Stimulated activated effector memory CD8-positive, alpha-beta T cell treated with anti-CD3 and anti-CD28 coated beads, Interleukin-12 subunit alpha, Interleukin-12 subunit beta, amount 100 ng/mL, for 72 hours (primary cell): ENCODE measurements at regions not wholly inside any gene's neighbourhood (a gene's known extent, or its start where the extent isn't known, plus 50 kb on each side); places are given as distances from the start of the nearest gene placed in this dataset.
"Not testable (repeated sequence)": the region's sequence is repeated elsewhere in the genome, so short reads cannot be mapped to it uniquely, and the experiment has no call there.

Source experiments
- ATAC-seq: fragments of 150-1000 bp; cut with Tn5 transposase; 2 replicates; pipeline ENCODE4 v1.10.0; 2021
- DNase-seq, 2 donors: peaks; one replicate each; pipeline ENCODE4 v3.0.0; 2021 to 2022; ENCODE audit warnings: low spot score in 2 of 2
- H3K27ac Mint-ChIP-seq: one replicate; pipeline ENCODE4 v1.8.0; 2022; ENCODE audit warnings: mild to moderate bottlenecking, mixed read lengths
- H3K36me3 Mint-ChIP-seq: one replicate; pipeline ENCODE4 v1.8.0; 2022; ENCODE audit warnings: mild to moderate bottlenecking, mixed read lengths
- H3K4me1 Mint-ChIP-seq: one replicate; pipeline ENCODE4 v1.8.0; 2022; ENCODE audit warnings: mixed read lengths
- H3K4me3 Mint-ChIP-seq: one replicate; pipeline ENCODE4 v1.8.0; 2022; ENCODE audit warnings: mild to moderate bottlenecking, mixed read lengths
- H3K9me3 Mint-ChIP-seq: one replicate; pipeline ENCODE4 v1.8.0; 2022; ENCODE audit warnings: mixed read lengths

- ATAC-seq, result no peak
- no peaks in the 10 kb centered on the region for H3K36me3 Mint-ChIP-seq
- no peak overlapping the region for H3K4me3 Mint-ChIP-seq
- no peak overlapping the region for H3K27ac Mint-ChIP-seq
- no peaks in the 10 kb centered on the region for H3K4me1 Mint-ChIP-seq
- DNase-seq, result no peak
- H3K9me3 Mint-ChIP-seq, result peaks cover 9% of the 10 kb centered on the region
Observed at GRCh38 chr7:81062755-81063154, 143.9 kb upstream of the SEMA3C start.

GRCh38 chr7:81057469-81057868 lies 138.6 kb upstream of the SEMA3C start:
- not testable (repeated sequence) for H3K4me3 Mint-ChIP-seq, H3K9me3 Mint-ChIP-seq, H3K36me3 Mint-ChIP-seq, H3K4me1 Mint-ChIP-seq, H3K27ac Mint-ChIP-seq, DNase-seq, ATAC-seq

- Mint-ChIP-seq H3K4me1 (no peaks in the 10 kb centered on the region), H3K36me3 (no peaks in the 10 kb centered on the region), H3K27ac (no peak overlapping the region), H3K4me3 (no peak overlapping the region), H3K9me3 (peaks cover 6% of the 10 kb centered on the region)
- ATAC-seq (no peak), DNase-seq (no peak)
Observed at GRCh38 chr7:81053623-81054022, 134.8 kb upstream of the SEMA3C start.

GRCh38 chr7:81051811-81052413 lies 133.1 kb upstream of the SEMA3C start:
- Mint-ChIP-seq H3K36me3 (no peaks in the 10 kb centered on the region), H3K4me3 (no peak overlapping the region), H3K4me1 (no peaks in the 10 kb centered on the region), H3K27ac (no peak overlapping the region), H3K9me3 (peaks cover 13% of the 10 kb centered on the region)
- ATAC-seq (no peak), DNase-seq (no peak)

- Mint-ChIP-seq H3K4me3 (no peak overlapping the region), H3K27ac (no peak overlapping the region), H3K9me3 (peaks cover 15% of the 10 kb centered on the region), H3K36me3 (no peaks in the 10 kb centered on the region), H3K4me1 (no peaks in the 10 kb centered on the region)
- DNase-seq (no peak), ATAC-seq (no peak)
Observed at GRCh38 chr7:81045491-81046030, 126.7 kb upstream of the SEMA3C start.

- not testable (repeated sequence) for H3K27ac Mint-ChIP-seq, H3K4me1 Mint-ChIP-seq, H3K36me3 Mint-ChIP-seq, DNase-seq, H3K9me3 Mint-ChIP-seq, H3K4me3 Mint-ChIP-seq, ATAC-seq
Observed at GRCh38 chr7:81042646-81043045, 123.8 kb upstream of the SEMA3C start.

- H3K36me3 Mint-ChIP-seq, result no peaks in the 10 kb centered on the region
- H3K4me1 Mint-ChIP-seq, result no peaks in the 10 kb centered on the region
- DNase-seq (no peak), ATAC-seq (no peak)
- H3K4me3 Mint-ChIP-seq, result no peak overlapping the region
- no peak overlapping the region for H3K27ac Mint-ChIP-seq
- H3K9me3 Mint-ChIP-seq, result peaks cover 10% of the 10 kb centered on the region
Observed at GRCh38 chr7:81040496-81040895, 121.6 kb upstream of the SEMA3C start.

- ATAC-seq (no peak), DNase-seq (no peak)
- Mint-ChIP-seq H3K4me3 (no peak overlapping the region), H3K27ac (no peak overlapping the region), H3K9me3 (peaks cover 12% of the 10 kb centered on the region), H3K36me3 (no peaks in the 10 kb centered on the region), H3K4me1 (no peaks in the 10 kb centered on the region)
Observed at GRCh38 chr7:81036871-81037270, 118.0 kb upstream of the SEMA3C start.

GRCh38 chr7:81036057-81036456 lies 117.2 kb upstream of the SEMA3C start:
- ATAC-seq, result no peak
- Mint-ChIP-seq H3K36me3 (no peaks in the 10 kb centered on the region), H3K9me3 (peaks cover 12% of the 10 kb centered on the region), H3K4me3 (no peak overlapping the region), H3K27ac (no peak overlapping the region), H3K4me1 (no peaks in the 10 kb centered on the region)
- no peak for DNase-seq

- H3K27ac Mint-ChIP-seq, result no peak overlapping the region
- H3K4me3 Mint-ChIP-seq, result no peak overlapping the region
- no peak for ATAC-seq
Observed at GRCh38 chr7:81031996-81032395, 113.1 kb upstream of the SEMA3C start.

GRCh38 chr7:81031243-81031642 lies 112.4 kb upstream of the SEMA3C start:
- Mint-ChIP-seq H3K36me3 (no peaks in the 10 kb centered on the region), H3K4me3 (no peak overlapping the region), H3K4me1 (no peaks in the 10 kb centered on the region), H3K9me3 (peaks cover 14% of the 10 kb centered on the region), H3K27ac (no peak overlapping the region)
- ATAC-seq, result no peak
- no peak for DNase-seq

More at GRCh38 chr7:81031996-81032395, 113.1 kb upstream of the SEMA3C start:
- H3K9me3 Mint-ChIP-seq, result peaks cover 14% of the 10 kb centered on the region
- no peaks in the 10 kb centered on the region for H3K4me1 Mint-ChIP-seq
- no peaks in the 10 kb centered on the region for H3K36me3 Mint-ChIP-seq
- DNase-seq, result no peak

- Mint-ChIP-seq H3K9me3 (peaks cover 9% of the 10 kb centered on the region), H3K36me3 (no peaks in the 10 kb centered on the region), H3K4me1 (no peaks in the 10 kb centered on the region), H3K4me3 (no peak overlapping the region), H3K27ac (no peak overlapping the region)
- ATAC-seq (no peak), DNase-seq (no peak)
Observed at GRCh38 chr7:81030472-81030871, 111.6 kb upstream of the SEMA3C start.

GRCh38 chr7:81029511-81029910 lies 110.7 kb upstream of the SEMA3C start:
- Mint-ChIP-seq H3K4me1 (no peaks in the 10 kb centered on the region), H3K4me3 (no peak overlapping the region), H3K27ac (no peak overlapping the region), H3K36me3 (no peaks in the 10 kb centered on the region), H3K9me3 (peaks cover 5% of the 10 kb centered on the region)
- ATAC-seq (no peak), DNase-seq (no peak)

GRCh38 chr7:81025360-81025759 lies 106.5 kb upstream of the SEMA3C start:
- Mint-ChIP-seq H3K4me3 (no peak overlapping the region), H3K27ac (no peak overlapping the region), H3K36me3 (no peaks in the 10 kb centered on the region), H3K4me1 (no peaks in the 10 kb centered on the region), H3K9me3 (peaks cover 13% of the 10 kb centered on the region)
- ATAC-seq (no peak), DNase-seq (no peak)

GRCh38 chr7:81014908-81015307 lies 96.1 kb upstream of the SEMA3C start:
- no peaks in the 10 kb centered on the region for H3K4me1 Mint-ChIP-seq
- no peaks in the 10 kb centered on the region for H3K36me3 Mint-ChIP-seq
- no peak overlapping the region for H3K4me3 Mint-ChIP-seq
- peaks cover 11% of the 10 kb centered on the region for H3K9me3 Mint-ChIP-seq
- DNase-seq (no peak), ATAC-seq (no peak)
- no peak overlapping the region for H3K27ac Mint-ChIP-seq

GRCh38 chr7:81014266-81014665 lies 95.4 kb upstream of the SEMA3C start:
- Mint-ChIP-seq H3K27ac (no peak overlapping the region), H3K9me3 (peaks cover 11% of the 10 kb centered on the region), H3K36me3 (no peaks in the 10 kb centered on the region), H3K4me3 (no peak overlapping the region), H3K4me1 (no peaks in the 10 kb centered on the region)
- DNase-seq (no peak), ATAC-seq (no peak)
